Tibial nerve (tissue), 4 donors: ENCODE measurements at regions not wholly inside any gene's neighbourhood (a gene's known extent, or its start where the extent isn't known, plus 50 kb on each side); places are given as distances from the start of the nearest gene placed in this dataset.
A peak's percentile ranks its signal among the peaks of the same experiment; 100 is the strongest.

Source experiments
- DNase-seq, 2 donors: peaks; one replicate each; pipeline ENCODE4 v3.0.0-alpha.2; 2019; ENCODE audit warnings: low spot score in 2 of 2
- H3K27ac ChIP-seq, 4 donors: fragments of 200-600 bp; sonication (generic) in 3 of 4; one replicate each; pipeline ENCODE4 v1.5.1; 2017 to 2019; ENCODE audit warnings: mild to moderate bottlenecking in 1 of 4
- H3K27me3 ChIP-seq, 2 donors: fragments of 200-600 bp; sonication (generic) in 1 of 2; one replicate each; pipeline versions ENCODE4 v1.5.1 to v1.6.0; 2017 to 2019
- H3K36me3 ChIP-seq, 3 donors: fragments of 200-600 bp; sonication (generic); one replicate each; pipeline ENCODE4 v1.5.1; 2018 to 2019
- H3K4me1 ChIP-seq, 4 donors: fragments of 200-600 bp; sonication (generic) in 3 of 4; one replicate each; pipeline ENCODE4 v1.5.1; 2017 to 2019
- H3K4me3 ChIP-seq, 4 donors: fragments of 200-600 bp; sonication (generic) in 3 of 4; one replicate each; pipeline ENCODE4 v1.5.1; 2017 to 2019; ENCODE audit warnings: mild to moderate bottlenecking in 1 of 4, moderate library complexity in 1 of 4
- H3K9me3 ChIP-seq, 4 donors: fragments of 200-600 bp; sonication (generic) in 3 of 4; one replicate each; pipeline ENCODE4 v1.5.1; 2017 to 2019
- CTCF ChIP-seq, 5 experiments: fragments of 200-600 bp in 3 of 5; fragments of 450-650 bp in 2 of 5; sonication (generic) in 3 of 5; IDR thresholded peaks; one replicate each; pipeline ENCODE4 v1.5.1; 2016 to 2019; ENCODE audit warnings: antibody characterized with exemption in 5 of 5, mild to moderate bottlenecking in 3 of 5, moderate library complexity in 2 of 5
- EP300 ChIP-seq, 2 donors: sonication (generic); formaldehyde crosslinking; IDR thresholded peaks; one replicate each; pipeline ENCODE4 v1.6.1; 2017; ENCODE audit warnings: antibody characterized with exemption in 2 of 2, mild to moderate bottlenecking in 1 of 2
- POLR2A ChIP-seq, 2 donors: fragments of 450-650 bp; IDR thresholded peaks; one replicate each; pipeline ENCODE4 v1.6.1; 2017; ENCODE audit warnings: antibody characterized with exemption in 2 of 2, mild to moderate bottlenecking in 2 of 2, moderate library complexity in 2 of 2
- WGBS, 2 donors: methylation state at CpG; one replicate each; pipeline ENCODE4 v1.1.5; 2018; 5-methylcytosine and 5-hydroxymethylcytosine counted together

- H3K36me3 ChIP-seq, result no peaks in the 10 kb centered on the region
- no peaks in the 10 kb centered on the region for H3K4me1 ChIP-seq
- DNase-seq, result no peak
- no peak for TF ChIP-seq POLR2A (IDR thresholded peaks at IDR 0.05)
- TF ChIP-seq EP300 (IDR thresholded peaks at IDR 0.05), result no peak
- TF ChIP-seq CTCF (IDR thresholded peaks at IDR 0.05), result peak; percentile 30 to 68 (median 49)
- no peaks in the 10 kb centered on the region for H3K27me3 ChIP-seq
- no peak overlapping the region for H3K4me3 ChIP-seq
- 82 to 86% methylated on average over 3 of the region's 3 CpGs for WGBS, 2 donors
- H3K9me3 ChIP-seq, result no peaks in the 10 kb centered on the region
- H3K27ac ChIP-seq, result no peak overlapping the region
Measured at GRCh38 chr1:117284399-117285215, 73.9 kb upstream of the VTCN1 start.

- DNase-seq, result no peak
- WGBS, 2 donors, result 59 to 68% methylated on average over 5 of the region's 5 CpGs
- TF ChIP-seq POLR2A (IDR thresholded peaks at IDR 0.05) (no peak), CTCF (IDR thresholded peaks at IDR 0.05) (no peak), EP300 (IDR thresholded peaks at IDR 0.05) (no peak)
- Histone ChIP-seq H3K9me3 (peaks cover 0 to 3% (median 0%) of the 10 kb centered on the region in 4 donors), H3K27me3 (no peaks in the 10 kb centered on the region), H3K4me1 (no peaks in the 10 kb centered on the region), H3K36me3 (no peaks in the 10 kb centered on the region), H3K4me3 (no peak overlapping the region), H3K27ac (no peak overlapping the region)
Measured at GRCh38 chr1:117278531-117278930, 67.8 kb upstream of the VTCN1 start.

GRCh38 chr1:117275055-117275454 is 64.3 kb upstream of the VTCN1 start:
- TF ChIP-seq CTCF (IDR thresholded peaks at IDR 0.05), result no peak
- TF ChIP-seq POLR2A (IDR thresholded peaks at IDR 0.05), result no peak
- no peak for TF ChIP-seq EP300 (IDR thresholded peaks at IDR 0.05)
- Histone ChIP-seq H3K27ac (peak overlapping the region in 2 of 4 donors; percentile 4 to 8), H3K36me3 (no peaks in the 10 kb centered on the region), H3K4me1 (no peaks in the 10 kb centered on the region), H3K27me3 (no peaks in the 10 kb centered on the region), H3K4me3 (no peak overlapping the region), H3K9me3 (peaks cover 0 to 17% (median 0%) of the 10 kb centered on the region in 4 donors)
- no peak for DNase-seq
- WGBS, 2 donors, result 44 to 51% methylated on average over 2 of the region's 2 CpGs

- TF ChIP-seq POLR2A (IDR thresholded peaks at IDR 0.05) (no peak), EP300 (IDR thresholded peaks at IDR 0.05) (no peak), CTCF (IDR thresholded peaks at IDR 0.05) (no peak)
- H3K4me3 ChIP-seq, result no peak overlapping the region
- WGBS, 2 donors, result 78 to 83% methylated on average over 4 of the region's 4 CpGs
- H3K4me1 ChIP-seq, result peaks cover 0 to 20% (median 2%) of the 10 kb centered on the region in 4 donors
- no peak for DNase-seq
- no peaks in the 10 kb centered on the region for H3K27me3 ChIP-seq
- peaks cover 0 to 17% (median 0%) of the 10 kb centered on the region in 4 donors for H3K9me3 ChIP-seq
- no peak overlapping the region for H3K27ac ChIP-seq
- H3K36me3 ChIP-seq, result no peaks in the 10 kb centered on the region
Measured at GRCh38 chr1:117271959-117272358, 61.2 kb upstream of the VTCN1 start.

- Histone ChIP-seq H3K9me3 (peaks cover 0 to 17% (median 0%) of the 10 kb centered on the region in 4 donors), H3K36me3 (no peaks in the 10 kb centered on the region), H3K4me1 (peaks cover 0 to 25% (median 3%) of the 10 kb centered on the region in 4 donors), H3K27ac (no peak overlapping the region), H3K27me3 (no peaks in the 10 kb centered on the region), H3K4me3 (no peak overlapping the region)
- no peak for DNase-seq
- no peak for TF ChIP-seq CTCF (IDR thresholded peaks at IDR 0.05)
- no peak for TF ChIP-seq POLR2A (IDR thresholded peaks at IDR 0.05)
- TF ChIP-seq EP300 (IDR thresholded peaks at IDR 0.05), result no peak
- WGBS, 2 donors, result 78 to 84% methylated on average over 5 of the region's 5 CpGs
Measured at GRCh38 chr1:117271129-117271528, 60.4 kb upstream of the VTCN1 start.
